Endometrium (tissue), 2 donors: ENCODE measurements at regions not wholly inside any gene's neighbourhood (a gene's known extent, or its start where the extent isn't known, plus 50 kb on each side); places are given as distances from the start of the nearest gene placed in this dataset.
A peak's percentile ranks its signal among the peaks of the same experiment; 100 is the strongest.

Experiments
- FAIRE-seq: peaks from 2 replicates; lab custom pipeline; 2012; peaks lifted over from hg19 to GRCh38; lab: Jason Lieb, UNC
- donor health status: control.
- donor health status: control.

GRCh38 chr16:66315210-66315825 is 51.2 kb upstream of the CDH5 start:
- FAIRE-seq: peak; percentile 82

GRCh38 chr16:66311306-66311705 is 55.2 kb upstream of the CDH5 start:
- no peak for FAIRE-seq

GRCh38 chr16:66309215-66309807 is 57.2 kb upstream of the CDH5 start:
- FAIRE-seq: no peak

GRCh38 chr16:66308096-66308495 is 58.4 kb upstream of the CDH5 start:
- FAIRE-seq: no peak

GRCh38 chr16:66306366-66307150 is 59.9 kb upstream of the CDH5 start:
- no peak for FAIRE-seq

- FAIRE-seq: no peak
These were observed 61.5 kb upstream of the CDH5 start for GRCh38 chr16:66304961-66305360.

- FAIRE-seq: no peak
These were observed 62.3 kb upstream of the CDH5 start for GRCh38 chr16:66304151-66304550.

- FAIRE-seq: no peak
These were observed 66.0 kb upstream of the CDH5 start for GRCh38 chr16:66300501-66300900.

GRCh38 chr16:66300037-66300436 is 66.5 kb upstream of the CDH5 start:
- FAIRE-seq: no peak

GRCh38 chr16:66299349-66299748 is 67.1 kb upstream of the CDH5 start:
- no peak for FAIRE-seq

GRCh38 chr16:66298571-66299120 is 67.8 kb upstream of the CDH5 start:
- FAIRE-seq: no peak

- FAIRE-seq: no peak
These were observed 68.5 kb upstream of the CDH5 start for GRCh38 chr16:66298006-66298405.

GRCh38 chr16:66296591-66296990 is 69.9 kb upstream of the CDH5 start:
- no peak for FAIRE-seq

GRCh38 chr16:66295761-66296546 is 70.5 kb upstream of the CDH5 start:
- no peak for FAIRE-seq

- FAIRE-seq: no peak
These were observed 71.3 kb upstream of the CDH5 start for GRCh38 chr16:66295213-66295612.

GRCh38 chr16:66294507-66294906 is 72.0 kb upstream of the CDH5 start:
- no peak for FAIRE-seq

- FAIRE-seq: no peak
These were observed 72.6 kb upstream of the CDH5 start for GRCh38 chr16:66293932-66294331.

- no peak for FAIRE-seq
These were observed 73.2 kb upstream of the CDH5 start for GRCh38 chr16:66293207-66293735.

GRCh38 chr16:66292241-66292935 is 74.1 kb upstream of the CDH5 start:
- FAIRE-seq: no peak

GRCh38 chr16:66291833-66292232 is 74.7 kb upstream of the CDH5 start:
- FAIRE-seq: no peak

GRCh38 chr16:66290431-66290830 is 76.1 kb upstream of the CDH5 start:
- no peak for FAIRE-seq

- FAIRE-seq: no peak
These were observed 76.5 kb upstream of the CDH5 start for GRCh38 chr16:66289986-66290385.
